Peyer's patch (tissue), 4 donors: ENCODE measurements at regions not wholly inside any gene's neighbourhood (a gene's known extent, or its start where the extent isn't known, plus 50 kb on each side); places are given as distances from the start of the nearest gene placed in this dataset.

Source experiments
- DNase-seq, 3 donors: peaks; one replicate each; pipeline ENCODE4 v3.0.0-alpha.2; 2017 to 2019
- H3K27ac ChIP-seq, 4 donors: fragments of 200-600 bp; sonication (generic); one replicate each; pipeline ENCODE4 v1.5.1; 2016 to 2019
- H3K27me3 ChIP-seq, 2 donors: fragments of 200-600 bp; sonication (generic); one replicate each; pipeline ENCODE4 v1.5.1; 2019
- H3K36me3 ChIP-seq, 3 donors: fragments of 200-600 bp; sonication (generic); one replicate each; pipeline ENCODE4 v1.5.1; 2016 to 2019
- H3K4me1 ChIP-seq, 4 donors: fragments of 200-600 bp; sonication (generic); one replicate each; pipeline ENCODE4 v1.5.1; 2016 to 2019
- H3K4me3 ChIP-seq, 4 donors: fragments of 200-600 bp; sonication (generic); 1 replicate in 3 of 4; 2 replicates in 1 of 4; pipeline ENCODE4 v1.5.1; 2016 to 2019; ENCODE audit warnings: mild to moderate bottlenecking in 1 of 4
- H3K9me3 ChIP-seq, 4 donors: fragments of 200-600 bp; sonication (generic); one replicate each; pipeline ENCODE4 v1.5.1; 2016 to 2019; ENCODE audit warnings: mild to moderate bottlenecking in 1 of 4
- POLR2A ChIP-seq, 2 donors: fragments of 450-650 bp; IDR thresholded peaks; one replicate each; pipeline ENCODE4 v1.5.1; 2017; ENCODE audit warnings: antibody characterized with exemption in 2 of 2, mild to moderate bottlenecking in 2 of 2, moderate library complexity in 2 of 2
- TF ChIP-seq, protein P1 (sequence below), 6 experiments: fragments of 450-650 bp in 4 of 6; fragments of 200-600 bp in 2 of 6; sonication (generic) in 1 of 6; IDR thresholded peaks; one replicate each; pipeline ENCODE4 v1.5.1; 2017 to 2019; ENCODE audit warnings: antibody characterized with exemption in 6 of 6, mild to moderate bottlenecking in 3 of 6, moderate library complexity in 1 of 6

DNA sequence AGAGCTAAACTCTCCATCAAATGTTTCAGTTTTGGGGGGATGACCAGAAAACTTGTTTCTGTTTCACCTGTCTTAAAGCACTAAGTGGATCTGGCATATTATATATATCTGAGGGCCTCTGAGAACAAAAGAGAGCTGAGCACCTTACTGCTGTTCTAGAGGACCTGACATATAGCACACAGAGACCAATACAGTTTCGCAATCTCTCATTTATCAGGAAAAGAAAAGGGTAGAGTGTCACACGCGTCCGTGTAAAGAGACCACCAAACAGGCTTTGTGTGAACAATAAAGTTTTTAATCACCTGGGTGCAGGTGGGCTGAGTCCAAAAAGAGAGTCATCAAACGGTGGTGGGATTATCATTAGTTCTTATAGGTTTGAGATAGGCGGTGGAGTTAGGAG, 434.5 kb upstream of the KCND2 start:
- H3K27ac ChIP-seq, result no peak overlapping the region
- no peak overlapping the region for H3K4me3 ChIP-seq
- TF ChIP-seq POLR2A (IDR thresholded peaks at IDR 0.05), result no peak
- TF ChIP-seq, protein P1, sequence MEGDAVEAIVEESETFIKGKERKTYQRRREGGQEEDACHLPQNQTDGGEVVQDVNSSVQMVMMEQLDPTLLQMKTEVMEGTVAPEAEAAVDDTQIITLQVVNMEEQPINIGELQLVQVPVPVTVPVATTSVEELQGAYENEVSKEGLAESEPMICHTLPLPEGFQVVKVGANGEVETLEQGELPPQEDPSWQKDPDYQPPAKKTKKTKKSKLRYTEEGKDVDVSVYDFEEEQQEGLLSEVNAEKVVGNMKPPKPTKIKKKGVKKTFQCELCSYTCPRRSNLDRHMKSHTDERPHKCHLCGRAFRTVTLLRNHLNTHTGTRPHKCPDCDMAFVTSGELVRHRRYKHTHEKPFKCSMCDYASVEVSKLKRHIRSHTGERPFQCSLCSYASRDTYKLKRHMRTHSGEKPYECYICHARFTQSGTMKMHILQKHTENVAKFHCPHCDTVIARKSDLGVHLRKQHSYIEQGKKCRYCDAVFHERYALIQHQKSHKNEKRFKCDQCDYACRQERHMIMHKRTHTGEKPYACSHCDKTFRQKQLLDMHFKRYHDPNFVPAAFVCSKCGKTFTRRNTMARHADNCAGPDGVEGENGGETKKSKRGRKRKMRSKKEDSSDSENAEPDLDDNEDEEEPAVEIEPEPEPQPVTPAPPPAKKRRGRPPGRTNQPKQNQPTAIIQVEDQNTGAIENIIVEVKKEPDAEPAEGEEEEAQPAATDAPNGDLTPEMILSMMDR (IDR thresholded peaks at IDR 0.05), result no peak
- H3K4me1 ChIP-seq, result no peaks in the 10 kb centered on the region
- H3K36me3 ChIP-seq, result no peaks in the 10 kb centered on the region
- H3K27me3 ChIP-seq, result no peaks in the 10 kb centered on the region
- no peak for DNase-seq
- H3K9me3 ChIP-seq, result peaks cover 0 to 5% (median 0%) of the 10 kb centered on the region in 4 donors

DNA sequence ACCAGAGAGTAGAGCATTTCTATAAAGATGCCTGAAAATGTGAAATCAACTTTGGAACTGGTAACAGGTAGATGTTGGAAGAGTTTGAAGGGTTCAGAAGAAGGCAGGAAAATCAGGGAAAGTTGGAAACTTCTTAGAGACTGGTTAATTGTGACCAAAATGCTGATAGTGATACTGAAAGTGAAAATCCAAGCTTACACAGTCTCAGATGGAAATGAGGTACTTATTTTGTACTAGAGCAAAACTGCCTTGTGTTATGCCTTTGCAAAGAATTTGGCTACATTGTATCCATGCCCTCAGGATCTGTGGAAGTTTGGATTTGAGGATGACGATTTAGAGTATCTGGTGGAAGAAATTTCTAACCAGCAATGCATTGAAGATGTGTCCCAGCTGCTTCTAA, 430.6 kb upstream of the KCND2 start:
- no peaks in the 10 kb centered on the region for H3K27me3 ChIP-seq
- no peak overlapping the region for H3K4me3 ChIP-seq
- H3K36me3 ChIP-seq, result no peaks in the 10 kb centered on the region
- H3K4me1 ChIP-seq, result no peaks in the 10 kb centered on the region
- TF ChIP-seq, protein P1 (IDR thresholded peaks at IDR 0.05), result no peak
- no peak for TF ChIP-seq POLR2A (IDR thresholded peaks at IDR 0.05)
- no peak for DNase-seq
- peaks cover 0 to 5% (median 0%) of the 10 kb centered on the region in 4 donors for H3K9me3 ChIP-seq
- no peak overlapping the region for H3K27ac ChIP-seq

DNA sequence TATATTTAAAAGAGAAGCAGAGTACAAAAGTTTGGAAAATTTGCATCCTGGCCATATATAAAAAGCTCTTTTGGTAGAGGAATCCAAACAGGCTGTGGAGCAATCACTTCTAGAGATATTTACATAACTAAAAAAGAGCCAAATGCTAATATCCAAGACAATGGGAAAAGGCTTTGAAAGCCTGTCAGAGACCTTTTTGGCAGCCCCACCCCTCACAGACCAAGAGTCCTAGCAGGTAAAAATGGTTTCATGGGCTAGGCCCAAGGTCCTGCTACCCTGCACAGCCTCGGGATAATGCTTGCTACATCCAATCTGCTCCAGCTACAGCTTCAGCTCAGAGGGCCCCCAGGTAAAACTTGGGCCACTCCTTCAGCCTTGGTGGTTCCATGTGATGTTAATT, 430.2 kb upstream of the KCND2 start:
- Histone ChIP-seq H3K27ac (no peak overlapping the region), H3K4me1 (no peaks in the 10 kb centered on the region), H3K9me3 (peaks cover 0 to 5% (median 0%) of the 10 kb centered on the region in 4 donors), H3K4me3 (no peak overlapping the region), H3K36me3 (no peaks in the 10 kb centered on the region), H3K27me3 (no peaks in the 10 kb centered on the region)
- TF ChIP-seq, protein P1 (IDR thresholded peaks at IDR 0.05), result no peak
- no peak for TF ChIP-seq POLR2A (IDR thresholded peaks at IDR 0.05)
- DNase-seq, result no peak

DNA sequence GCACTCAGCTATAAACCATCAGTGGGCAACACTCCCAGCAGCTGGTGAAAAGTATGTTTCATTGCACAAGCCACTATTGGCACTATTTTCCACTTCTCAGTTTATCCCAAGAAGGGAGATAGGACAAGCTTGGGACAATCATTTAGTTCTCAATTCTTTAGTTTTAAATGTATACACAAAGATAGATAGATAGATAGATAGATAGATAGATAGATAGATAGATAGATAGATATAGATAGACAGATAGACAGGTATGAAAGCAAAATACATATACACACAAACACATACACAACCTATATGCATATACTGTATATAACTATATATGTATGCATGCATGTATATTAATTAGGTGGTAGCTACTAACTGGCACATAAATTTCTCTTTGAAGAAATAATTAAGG, 411.6 kb upstream of the KCND2 start:
- TF ChIP-seq POLR2A (IDR thresholded peaks at IDR 0.05), result no peak
- TF ChIP-seq, protein P1 (IDR thresholded peaks at IDR 0.05), result no peak
- Histone ChIP-seq H3K4me1 (no peaks in the 10 kb centered on the region), H3K9me3 (peaks cover 0 to 2% (median 0%) of the 10 kb centered on the region in 4 donors), H3K27ac (no peak overlapping the region), H3K27me3 (no peaks in the 10 kb centered on the region), H3K36me3 (no peaks in the 10 kb centered on the region), H3K4me3 (no peak overlapping the region)
- no peak for DNase-seq

DNA sequence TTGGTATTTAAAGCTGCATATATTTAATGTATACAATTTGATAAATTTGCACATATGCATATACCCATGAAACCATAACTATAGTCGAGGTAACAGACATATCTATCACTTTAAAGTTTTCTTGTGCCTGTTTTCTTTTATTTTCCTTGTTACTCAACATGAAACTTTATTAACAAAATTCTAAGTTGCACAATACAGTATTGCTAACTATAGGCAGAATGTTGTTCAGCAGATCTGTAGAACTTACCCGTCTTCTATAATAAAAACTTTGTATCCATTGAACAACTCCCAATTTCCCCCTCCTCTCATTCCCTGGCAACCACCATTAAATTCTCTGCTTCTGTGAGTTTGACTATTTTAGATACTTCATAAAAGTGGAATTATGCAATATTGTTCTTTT, 404.6 kb upstream of the KCND2 start:
- TF ChIP-seq, protein P1 (IDR thresholded peaks at IDR 0.05), result no peak
- TF ChIP-seq POLR2A (IDR thresholded peaks at IDR 0.05), result no peak
- H3K36me3 ChIP-seq, result no peaks in the 10 kb centered on the region
- H3K4me1 ChIP-seq, result no peaks in the 10 kb centered on the region
- H3K4me3 ChIP-seq, result no peak overlapping the region
- H3K9me3 ChIP-seq, result no peaks in the 10 kb centered on the region
- H3K27ac ChIP-seq, result no peak overlapping the region
- H3K27me3 ChIP-seq, result no peaks in the 10 kb centered on the region
- no peak for DNase-seq

DNA sequence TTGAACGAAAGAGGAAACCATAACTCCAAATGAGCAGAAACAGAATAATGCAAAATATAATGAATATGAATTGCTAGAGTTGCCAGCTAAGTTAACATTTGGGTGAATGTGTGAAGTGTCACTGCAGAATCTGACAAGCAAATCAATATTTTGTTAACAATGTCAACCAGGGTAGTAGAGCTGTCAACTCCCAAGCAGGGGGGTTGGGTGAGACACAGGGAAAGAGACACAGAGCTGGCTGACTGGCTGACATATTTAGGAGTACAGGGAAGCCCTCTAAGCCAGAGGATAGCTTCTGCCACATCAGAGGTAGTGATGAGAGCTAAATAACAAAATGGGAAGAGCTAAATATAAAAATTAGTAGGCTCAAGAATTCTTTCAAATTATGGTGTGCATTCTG, 393.1 kb upstream of the KCND2 start:
- Histone ChIP-seq H3K27me3 (no peaks in the 10 kb centered on the region), H3K4me1 (no peaks in the 10 kb centered on the region), H3K4me3 (no peak overlapping the region), H3K9me3 (no peaks in the 10 kb centered on the region), H3K27ac (no peak overlapping the region), H3K36me3 (no peaks in the 10 kb centered on the region)
- TF ChIP-seq, protein P1 (IDR thresholded peaks at IDR 0.05), result no peak
- TF ChIP-seq POLR2A (IDR thresholded peaks at IDR 0.05), result no peak
- DNase-seq, result no peak
